ENCODE measurements at regions not wholly inside any gene's neighbourhood (a gene's known extent, or its start where the extent isn't known, plus 50 kb on each side); places are given as distances from the start of the nearest gene placed in this dataset.

GRCh38 chr4:107453987-107454386 is 266.0 kb downstream of the PAPSS1 start:
- Histone ChIP-seq H3K27me3 (ENCODE audit: insufficient read depth, low read depth, low read length) (no peaks in the 10 kb centered on the region), H3K4me2 (ENCODE audit: low read length) (no peak overlapping the region), H2AFZ (ENCODE audit: low read depth, low read length) (no peak overlapping the region)

GRCh38 chr4:107452717-107453630 is 267.1 kb downstream of the PAPSS1 start:
- Histone ChIP-seq H3K27ac (ENCODE audit: low read length) (no peak overlapping the region), H3K79me2 (replicated peaks; ENCODE audit: insufficient read depth, low read length) (no peaks in the 10 kb centered on the region), H3K27me3 (ENCODE audit: insufficient read depth, low read depth, low read length) (no peaks in the 10 kb centered on the region), H3K4me3 (ENCODE audit: low read length) (no peak overlapping the region), H3K9me2 (ENCODE audit: insufficient read depth, low read length) (no peaks in the 10 kb centered on the region), H3K9me3 (ENCODE audit: low read length) (no peaks in the 10 kb centered on the region), H3K36me3 (ENCODE audit: insufficient read depth, low read length) (no peaks in the 10 kb centered on the region), H3K4me2 (ENCODE audit: low read length) (no peak overlapping the region), H4K20me1 (ENCODE audit: insufficient read depth) (no peaks in the 10 kb centered on the region), H3K9ac (ENCODE audit: low read length) (no peak overlapping the region), H2AFZ (ENCODE audit: low read depth, low read length) (no peak overlapping the region), H3F3A (ENCODE audit: insufficient read depth, low read length, poor library complexity, severe bottlenecking) (no peaks in the 10 kb centered on the region)
- TF ChIP-seq RAD21 (conservative IDR thresholded peaks at IDR 0.05) (no peak), SMC3 (conservative IDR thresholded peaks at IDR 0.05; ENCODE audit: poor library complexity) (no peak), EP300 (conservative IDR thresholded peaks at IDR 0.05; ENCODE audit: poor library complexity, severe bottlenecking) (no peak), EZH2 (IDR thresholded peaks at IDR 0.05; ENCODE audit: borderline replicate concordance, insufficient read depth, low read length, poor library complexity, severe bottlenecking) (no peak), MXI1 (conservative IDR thresholded peaks at IDR 0.05; ENCODE audit: poor library complexity, severe bottlenecking) (no peak), POLR2AphosphoS5 (IDR thresholded peaks at IDR 0.05) (no peak), TAF1 (IDR thresholded peaks at IDR 0.05; ENCODE audit: low read depth) (no peak)
- TF ChIP-seq, protein P1, sequence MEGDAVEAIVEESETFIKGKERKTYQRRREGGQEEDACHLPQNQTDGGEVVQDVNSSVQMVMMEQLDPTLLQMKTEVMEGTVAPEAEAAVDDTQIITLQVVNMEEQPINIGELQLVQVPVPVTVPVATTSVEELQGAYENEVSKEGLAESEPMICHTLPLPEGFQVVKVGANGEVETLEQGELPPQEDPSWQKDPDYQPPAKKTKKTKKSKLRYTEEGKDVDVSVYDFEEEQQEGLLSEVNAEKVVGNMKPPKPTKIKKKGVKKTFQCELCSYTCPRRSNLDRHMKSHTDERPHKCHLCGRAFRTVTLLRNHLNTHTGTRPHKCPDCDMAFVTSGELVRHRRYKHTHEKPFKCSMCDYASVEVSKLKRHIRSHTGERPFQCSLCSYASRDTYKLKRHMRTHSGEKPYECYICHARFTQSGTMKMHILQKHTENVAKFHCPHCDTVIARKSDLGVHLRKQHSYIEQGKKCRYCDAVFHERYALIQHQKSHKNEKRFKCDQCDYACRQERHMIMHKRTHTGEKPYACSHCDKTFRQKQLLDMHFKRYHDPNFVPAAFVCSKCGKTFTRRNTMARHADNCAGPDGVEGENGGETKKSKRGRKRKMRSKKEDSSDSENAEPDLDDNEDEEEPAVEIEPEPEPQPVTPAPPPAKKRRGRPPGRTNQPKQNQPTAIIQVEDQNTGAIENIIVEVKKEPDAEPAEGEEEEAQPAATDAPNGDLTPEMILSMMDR (IDR thresholded peaks at IDR 0.05; ENCODE audit: poor library complexity, severe bottlenecking), result no peak
- TF ChIP-seq, protein P2, sequence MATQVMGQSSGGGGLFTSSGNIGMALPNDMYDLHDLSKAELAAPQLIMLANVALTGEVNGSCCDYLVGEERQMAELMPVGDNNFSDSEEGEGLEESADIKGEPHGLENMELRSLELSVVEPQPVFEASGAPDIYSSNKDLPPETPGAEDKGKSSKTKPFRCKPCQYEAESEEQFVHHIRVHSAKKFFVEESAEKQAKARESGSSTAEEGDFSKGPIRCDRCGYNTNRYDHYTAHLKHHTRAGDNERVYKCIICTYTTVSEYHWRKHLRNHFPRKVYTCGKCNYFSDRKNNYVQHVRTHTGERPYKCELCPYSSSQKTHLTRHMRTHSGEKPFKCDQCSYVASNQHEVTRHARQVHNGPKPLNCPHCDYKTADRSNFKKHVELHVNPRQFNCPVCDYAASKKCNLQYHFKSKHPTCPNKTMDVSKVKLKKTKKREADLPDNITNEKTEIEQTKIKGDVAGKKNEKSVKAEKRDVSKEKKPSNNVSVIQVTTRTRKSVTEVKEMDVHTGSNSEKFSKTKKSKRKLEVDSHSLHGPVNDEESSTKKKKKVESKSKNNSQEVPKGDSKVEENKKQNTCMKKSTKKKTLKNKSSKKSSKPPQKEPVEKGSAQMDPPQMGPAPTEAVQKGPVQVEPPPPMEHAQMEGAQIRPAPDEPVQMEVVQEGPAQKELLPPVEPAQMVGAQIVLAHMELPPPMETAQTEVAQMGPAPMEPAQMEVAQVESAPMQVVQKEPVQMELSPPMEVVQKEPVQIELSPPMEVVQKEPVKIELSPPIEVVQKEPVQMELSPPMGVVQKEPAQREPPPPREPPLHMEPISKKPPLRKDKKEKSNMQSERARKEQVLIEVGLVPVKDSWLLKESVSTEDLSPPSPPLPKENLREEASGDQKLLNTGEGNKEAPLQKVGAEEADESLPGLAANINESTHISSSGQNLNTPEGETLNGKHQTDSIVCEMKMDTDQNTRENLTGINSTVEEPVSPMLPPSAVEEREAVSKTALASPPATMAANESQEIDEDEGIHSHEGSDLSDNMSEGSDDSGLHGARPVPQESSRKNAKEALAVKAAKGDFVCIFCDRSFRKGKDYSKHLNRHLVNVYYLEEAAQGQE (IDR thresholded peaks at IDR 0.05; ENCODE audit: borderline replicate concordance), result no peak

More at GRCh38 chr4:107453987-107454386, 266.0 kb downstream of the PAPSS1 start:
- H4K20me1 ChIP-seq (ENCODE audit: insufficient read depth), result no peaks in the 10 kb centered on the region
- no peaks in the 10 kb centered on the region for H3K36me3 ChIP-seq (ENCODE audit: insufficient read depth, low read length)
- no peaks in the 10 kb centered on the region for H3K79me2 ChIP-seq (replicated peaks; ENCODE audit: insufficient read depth, low read length)
- H3K4me3 ChIP-seq (ENCODE audit: low read length), result no peak overlapping the region
- H3K9ac ChIP-seq (ENCODE audit: low read length), result no peak overlapping the region
- no peaks in the 10 kb centered on the region for H3K9me2 ChIP-seq (ENCODE audit: insufficient read depth, low read length)
- TF ChIP-seq TAF1 (IDR thresholded peaks at IDR 0.05; ENCODE audit: low read depth), result no peak
- TF ChIP-seq, protein P2 (IDR thresholded peaks at IDR 0.05; ENCODE audit: borderline replicate concordance), result no peak
- TF ChIP-seq EZH2 (IDR thresholded peaks at IDR 0.05; ENCODE audit: borderline replicate concordance, insufficient read depth, low read length, poor library complexity, severe bottlenecking), result no peak
- no peak for TF ChIP-seq MXI1 (conservative IDR thresholded peaks at IDR 0.05; ENCODE audit: poor library complexity, severe bottlenecking)
- TF ChIP-seq SMC3 (conservative IDR thresholded peaks at IDR 0.05; ENCODE audit: poor library complexity), result no peak
- TF ChIP-seq, protein P1 (IDR thresholded peaks at IDR 0.05; ENCODE audit: poor library complexity, severe bottlenecking), result no peak
- TF ChIP-seq RAD21 (conservative IDR thresholded peaks at IDR 0.05), result no peak
- no peak for TF ChIP-seq POLR2AphosphoS5 (IDR thresholded peaks at IDR 0.05)
- TF ChIP-seq EP300 (conservative IDR thresholded peaks at IDR 0.05; ENCODE audit: poor library complexity, severe bottlenecking), result no peak
- no peak overlapping the region for H3K27ac ChIP-seq (ENCODE audit: low read length)
- H3F3A ChIP-seq (ENCODE audit: insufficient read depth, low read length, poor library complexity, severe bottlenecking), result no peaks in the 10 kb centered on the region
- no peaks in the 10 kb centered on the region for H3K9me3 ChIP-seq (ENCODE audit: low read length)

All from neural cell (in vitro differentiated cells).